ENCODE measurements at regions not wholly inside any gene's neighbourhood (a gene's known extent, or its start where the extent isn't known, plus 50 kb on each side); places are given as distances from the start of the nearest gene placed in this dataset.
"Not testable (repeated sequence)": the region's sequence is repeated elsewhere in the genome, so short reads cannot be mapped to it uniquely, and the experiment has no call there.

DNA sequence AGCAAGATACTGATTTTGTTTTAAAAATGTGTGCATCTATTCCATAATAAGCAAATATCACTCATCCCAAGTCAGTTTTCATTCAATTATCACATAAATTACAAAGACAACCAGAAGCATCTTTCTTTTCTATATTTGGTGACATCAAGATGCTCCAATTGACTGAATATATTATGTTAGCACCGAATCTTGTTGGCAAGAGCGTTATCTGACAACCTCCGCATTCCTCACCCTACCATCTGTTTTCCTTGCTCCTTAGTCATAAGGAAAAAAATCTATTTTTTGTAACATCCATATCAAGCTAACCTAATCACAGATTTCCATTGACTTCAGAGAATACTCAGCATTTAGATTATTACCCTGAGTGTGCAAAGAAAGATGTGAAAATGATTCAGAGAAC lies 212.2 kb upstream of the KYNU start:
- H3K4me3 Mint-ChIP-seq = no peak overlapping the region
- no peaks in the 10 kb centered on the region for H3K27me3 Mint-ChIP-seq (ENCODE audit: low read depth)
- H3K27ac Mint-ChIP-seq = no peak overlapping the region
- H3K36me3 Mint-ChIP-seq (ENCODE audit: low read depth) = no peaks in the 10 kb centered on the region
- no peaks in the 10 kb centered on the region for H3K4me1 Mint-ChIP-seq (ENCODE audit: low read depth)
- peaks cover 1% of the 10 kb centered on the region for H3K9me3 Mint-ChIP-seq
- CTCF ChIA-PET = no interaction called here
- DNase-seq = no peak
- intact Hi-C loops (cut with micrococcal nuclease) = no loop called here

DNA sequence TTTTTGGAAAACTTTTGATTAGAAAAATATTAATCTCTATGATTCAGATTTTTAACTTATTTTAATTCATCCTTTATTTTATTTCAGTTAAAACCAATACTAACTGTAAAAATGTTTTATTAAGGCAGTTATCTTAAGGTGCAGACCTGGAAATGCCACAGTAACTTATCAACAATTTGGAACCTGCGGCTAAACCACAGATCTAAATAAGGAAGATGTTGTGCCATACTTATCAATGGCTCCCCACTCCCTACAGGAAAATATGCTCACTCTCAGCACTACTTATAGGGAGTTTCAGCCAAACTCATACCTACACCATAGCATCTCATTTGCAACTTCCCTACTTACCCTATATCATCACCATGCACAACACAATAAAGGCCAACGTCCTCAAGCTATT lies 226.9 kb upstream of the KYNU start:
- no peak overlapping the region for H3K27ac Mint-ChIP-seq
- intact Hi-C loops (cut with micrococcal nuclease) = no loop called here
- CTCF ChIA-PET = no interaction called here
- no peak for DNase-seq
- no peaks in the 10 kb centered on the region for H3K27me3 Mint-ChIP-seq (ENCODE audit: low read depth)
- H3K9me3 Mint-ChIP-seq = peaks cover 5% of the 10 kb centered on the region
- H3K36me3 Mint-ChIP-seq (ENCODE audit: low read depth) = no peaks in the 10 kb centered on the region
- no peak overlapping the region for H3K4me3 Mint-ChIP-seq
- no peaks in the 10 kb centered on the region for H3K4me1 Mint-ChIP-seq (ENCODE audit: low read depth)

DNA sequence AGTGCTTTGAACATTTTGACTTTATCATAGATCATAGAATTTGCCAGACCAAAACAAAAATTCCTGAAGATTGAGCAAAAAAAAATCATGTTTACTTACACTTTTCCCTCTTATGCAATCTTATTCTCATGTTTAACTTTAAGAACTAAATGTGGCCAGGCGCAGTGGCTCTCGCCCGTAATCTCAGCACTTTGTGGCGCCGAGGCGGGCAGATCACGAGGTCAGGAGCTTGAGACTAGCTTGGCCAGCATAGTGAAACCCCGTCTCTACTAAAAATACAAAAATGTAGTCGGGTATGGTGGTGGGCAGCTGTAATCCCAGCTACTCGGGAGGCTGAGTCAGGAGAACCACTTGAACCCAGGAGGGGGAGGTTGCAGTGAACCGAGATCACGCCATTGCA lies 227.9 kb upstream of the KYNU start:
- Mint-ChIP-seq H3K36me3 (ENCODE audit: low read depth) (no peaks in the 10 kb centered on the region), H3K27ac (no peak overlapping the region), H3K27me3 (ENCODE audit: low read depth) (no peaks in the 10 kb centered on the region), H3K4me1 (ENCODE audit: low read depth) (no peaks in the 10 kb centered on the region), H3K4me3 (no peak overlapping the region), H3K9me3 (peaks cover 3% of the 10 kb centered on the region)
- DNase-seq = no peak
- intact Hi-C loops (cut with micrococcal nuclease) = no loop called here
- CTCF ChIA-PET = no interaction called here

DNA sequence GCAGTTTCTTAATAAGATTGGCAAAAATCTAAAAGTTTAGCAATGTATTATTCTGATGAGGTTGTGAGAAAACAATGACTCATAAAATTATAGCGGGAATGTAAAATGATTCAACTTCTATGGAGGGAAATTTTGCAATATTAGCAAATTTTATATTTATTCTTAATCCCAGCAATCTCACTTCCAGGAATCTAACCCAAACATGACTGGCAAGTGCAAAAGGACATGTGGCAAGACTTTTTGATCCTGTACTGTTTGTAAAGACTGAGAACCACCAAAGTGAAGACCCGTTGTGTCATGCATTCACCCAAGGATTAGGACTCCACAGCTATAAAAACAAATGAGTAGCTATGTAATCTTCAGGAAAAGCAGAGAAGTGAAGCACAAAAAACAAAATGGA lies 234.8 kb upstream of the KYNU start:
- Mint-ChIP-seq H3K36me3 (ENCODE audit: low read depth) (no peaks in the 10 kb centered on the region), H3K4me1 (ENCODE audit: low read depth) (no peaks in the 10 kb centered on the region), H3K27me3 (ENCODE audit: low read depth) (no peaks in the 10 kb centered on the region), H3K4me3 (no peak overlapping the region), H3K9me3 (peaks cover 7% of the 10 kb centered on the region), H3K27ac (no peak overlapping the region)
- intact Hi-C loops (cut with micrococcal nuclease) = no loop called here
- CTCF ChIA-PET = no interaction called here
- DNase-seq = no peak

DNA sequence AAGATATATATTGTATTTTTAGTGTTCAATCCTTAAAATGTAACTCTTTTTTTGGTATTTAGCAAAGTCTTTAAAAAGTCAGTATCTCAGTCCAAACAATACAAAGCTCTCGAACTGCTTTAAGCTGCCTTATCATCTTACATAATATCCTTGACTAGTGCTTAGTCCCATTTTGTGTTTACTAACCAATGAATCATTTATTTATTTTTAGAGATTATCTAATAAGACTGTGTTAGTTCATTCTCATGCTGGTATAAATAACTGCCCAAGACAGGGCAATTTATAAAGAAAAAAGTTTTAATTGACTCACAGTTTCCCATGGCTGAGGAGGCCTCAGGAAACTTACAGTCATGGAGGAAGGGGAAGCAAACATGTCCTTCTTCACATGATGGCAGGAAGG lies 248.3 kb upstream of the KYNU start:
- Mint-ChIP-seq H3K4me3 (no peak overlapping the region), H3K27me3 (ENCODE audit: low read depth) (no peaks in the 10 kb centered on the region), H3K36me3 (ENCODE audit: low read depth) (no peaks in the 10 kb centered on the region), H3K27ac (no peak overlapping the region), H3K9me3 (peaks cover 3% of the 10 kb centered on the region), H3K4me1 (ENCODE audit: low read depth) (no peaks in the 10 kb centered on the region)
- intact Hi-C loops (cut with micrococcal nuclease) = no loop called here
- no peak for DNase-seq
- CTCF ChIA-PET = no interaction called here

DNA sequence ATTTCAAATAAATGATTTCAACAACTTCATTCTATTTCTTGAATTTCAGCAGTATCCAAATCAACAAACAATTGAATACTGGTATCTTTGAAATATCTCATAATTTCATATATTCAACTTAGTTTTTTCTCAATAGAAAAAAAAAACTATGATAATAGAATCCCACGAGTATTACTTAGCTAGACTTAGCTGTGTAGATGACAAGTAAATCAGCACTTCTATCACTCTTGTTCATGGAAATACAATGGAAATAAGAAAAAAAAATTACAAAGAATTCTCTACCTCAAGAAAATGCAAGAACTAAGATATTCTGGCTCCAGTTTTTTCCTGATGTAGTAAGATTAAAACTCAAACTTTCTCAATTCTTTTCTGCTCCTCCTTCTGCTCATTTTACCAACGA lies 256.2 kb upstream of the KYNU start:
- Mint-ChIP-seq H3K9me3 (no peaks in the 10 kb centered on the region), H3K4me3 (no peak overlapping the region), H3K36me3 (ENCODE audit: low read depth) (no peaks in the 10 kb centered on the region), H3K27me3 (ENCODE audit: low read depth) (no peaks in the 10 kb centered on the region), H3K4me1 (ENCODE audit: low read depth) (no peaks in the 10 kb centered on the region), H3K27ac (no peak overlapping the region)
- CTCF ChIA-PET = no interaction called here
- intact Hi-C loops (cut with micrococcal nuclease) = no loop called here
- no peak for DNase-seq

DNA sequence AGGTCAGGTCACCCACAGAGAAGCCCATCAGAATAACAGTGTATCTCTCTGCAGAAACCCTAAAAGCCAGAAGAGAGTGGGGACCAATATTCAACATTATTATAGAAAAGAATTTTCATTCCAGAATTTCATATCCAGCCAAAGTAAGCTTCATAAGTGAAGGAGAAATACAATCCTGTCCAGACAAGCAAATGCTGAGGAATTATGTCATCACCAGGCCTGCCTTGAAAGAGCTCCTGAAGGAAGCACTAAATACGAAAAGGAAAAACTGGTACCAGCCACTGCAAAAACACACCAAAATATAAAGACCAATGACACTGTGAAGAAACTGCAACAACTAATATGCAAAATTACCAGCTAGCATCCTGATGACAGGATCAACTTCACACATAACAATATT lies 260.0 kb upstream of the KYNU start:
- H3K27ac Mint-ChIP-seq = no peak overlapping the region

DNA sequence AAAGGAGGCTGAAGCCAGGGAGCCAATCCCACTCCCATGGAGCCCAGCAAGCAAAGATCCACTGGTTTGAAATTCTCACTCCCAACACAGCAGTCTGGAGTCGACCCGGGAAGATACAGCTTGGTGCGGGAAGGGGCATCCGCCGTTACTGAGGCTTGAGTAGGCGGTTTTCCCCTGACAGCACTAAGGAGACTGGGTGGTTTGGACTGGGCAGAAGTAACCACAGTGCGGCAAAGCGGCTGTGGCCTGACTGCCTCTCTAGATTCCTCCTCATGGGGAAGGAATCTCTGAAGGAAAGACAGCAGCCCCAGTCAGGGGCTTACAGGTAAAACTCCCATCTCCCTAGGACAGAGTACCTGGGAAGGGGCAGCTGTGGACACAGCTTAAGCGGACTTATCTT lies 261.6 kb upstream of the KYNU start:
- CTCF ChIA-PET = no interaction called here
- H3K4me1 Mint-ChIP-seq (ENCODE audit: low read depth) = no peaks in the 10 kb centered on the region

More for the DNA sequence above, 260.0 kb upstream of the KYNU start:
- CTCF ChIA-PET = interaction anchor here (0.6 kb wide), 1 partner anchor 42 kb away, joined by 3 read pairs; no protein-coding TSS in a partner anchor
- DNase-seq = no peak
- intact Hi-C loops (cut with micrococcal nuclease) = no loop called here
- no peaks in the 10 kb centered on the region for H3K4me1 Mint-ChIP-seq (ENCODE audit: low read depth)
- no peaks in the 10 kb centered on the region for H3K27me3 Mint-ChIP-seq (ENCODE audit: low read depth)
- H3K9me3 Mint-ChIP-seq = no peaks in the 10 kb centered on the region
- H3K36me3 Mint-ChIP-seq (ENCODE audit: low read depth) = no peaks in the 10 kb centered on the region
- H3K4me3 Mint-ChIP-seq = no peak overlapping the region

DNA sequence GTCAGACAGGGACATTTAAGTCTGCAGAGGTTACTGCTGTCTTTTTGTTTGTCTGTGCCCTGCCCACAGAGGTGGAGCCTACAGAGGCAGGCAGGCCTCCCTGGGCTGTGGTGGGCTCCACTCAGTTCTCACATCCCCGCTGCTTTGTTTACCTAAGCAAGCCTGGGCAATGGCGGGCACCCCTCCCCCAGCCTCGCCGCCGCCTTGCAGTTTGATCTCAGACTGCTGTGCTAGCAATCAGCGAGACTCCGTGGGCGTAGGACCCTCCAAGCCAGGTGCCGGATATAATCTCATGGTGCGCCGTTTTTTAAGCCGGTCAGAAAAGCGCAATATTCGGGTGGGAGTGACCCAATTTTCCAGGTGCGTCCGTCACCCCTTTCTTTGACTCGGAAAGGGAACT lies 264.3 kb upstream of the KYNU start:
- intact Hi-C loops (cut with micrococcal nuclease); H3K36me3 Mint-ChIP-seq (ENCODE audit: low read depth); H3K27me3 Mint-ChIP-seq (ENCODE audit: low read depth); H3K27ac Mint-ChIP-seq; DNase-seq; H3K4me3 Mint-ChIP-seq; H3K4me1 Mint-ChIP-seq (ENCODE audit: low read depth); CTCF ChIA-PET; H3K9me3 Mint-ChIP-seq: not testable (repeated sequence)

More for the DNA sequence above, 261.6 kb upstream of the KYNU start:
- no peak for DNase-seq
- H3K9me3 Mint-ChIP-seq = no peaks in the 10 kb centered on the region
- no peak overlapping the region for H3K27ac Mint-ChIP-seq
- no peak overlapping the region for H3K4me3 Mint-ChIP-seq
- H3K36me3 Mint-ChIP-seq (ENCODE audit: low read depth) = no peaks in the 10 kb centered on the region
- intact Hi-C loops (cut with micrococcal nuclease) = no loop called here
- H3K27me3 Mint-ChIP-seq (ENCODE audit: low read depth) = no peaks in the 10 kb centered on the region

DNA sequence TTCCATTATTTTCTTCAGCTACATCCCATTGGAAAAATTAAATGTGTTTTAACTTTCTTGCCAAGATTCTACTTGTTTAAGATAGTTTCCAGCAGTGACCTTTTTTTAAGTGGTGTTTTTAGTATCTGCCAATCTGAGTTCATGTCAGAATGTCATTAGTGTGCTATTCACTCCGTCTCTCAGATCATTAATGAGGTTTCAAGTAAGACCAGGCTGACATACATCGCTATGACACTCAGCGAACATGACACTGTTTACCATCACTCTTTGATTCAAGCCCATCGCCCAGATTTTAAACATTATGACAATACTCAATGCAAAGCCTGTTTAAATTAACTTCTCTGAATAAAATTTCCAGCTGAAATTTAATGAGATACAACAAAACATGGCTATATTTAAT lies 272.0 kb upstream of the KYNU start:
- CTCF ChIA-PET = interaction anchor here (0.6 kb wide), 1 partner anchor 1260 kb away, joined by 3 read pairs; no protein-coding TSS in a partner anchor
- Mint-ChIP-seq H3K36me3 (ENCODE audit: low read depth) (no peaks in the 10 kb centered on the region), H3K27me3 (ENCODE audit: low read depth) (no peaks in the 10 kb centered on the region), H3K9me3 (no peaks in the 10 kb centered on the region), H3K27ac (no peak overlapping the region), H3K4me3 (no peak overlapping the region), H3K4me1 (ENCODE audit: low read depth) (no peaks in the 10 kb centered on the region)
- no peak for DNase-seq
- intact Hi-C loops (cut with micrococcal nuclease) = no loop called here

DNA sequence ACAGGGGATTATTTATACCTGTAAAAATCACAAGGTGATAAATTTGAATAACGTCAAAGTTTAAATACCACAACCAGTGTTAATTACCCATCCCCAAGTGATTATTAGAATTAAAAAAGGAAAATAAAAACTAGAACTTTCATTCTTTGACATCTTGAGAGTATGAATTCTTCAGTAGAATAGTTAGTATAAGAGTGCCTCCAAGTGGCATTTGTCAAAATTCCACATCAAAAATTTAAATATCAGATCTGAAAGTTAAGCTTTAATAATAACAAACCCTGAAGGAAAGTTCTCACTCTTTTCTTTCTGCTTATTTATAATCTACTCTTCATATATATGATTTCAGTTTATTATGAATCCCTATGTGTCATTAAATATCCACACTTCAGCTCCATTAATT lies 273.7 kb upstream of the KYNU start:
- Mint-ChIP-seq H3K4me1 (ENCODE audit: low read depth) (no peaks in the 10 kb centered on the region), H3K9me3 (no peaks in the 10 kb centered on the region), H3K36me3 (ENCODE audit: low read depth) (no peaks in the 10 kb centered on the region), H3K27me3 (ENCODE audit: low read depth) (no peaks in the 10 kb centered on the region), H3K4me3 (no peak overlapping the region), H3K27ac (no peak overlapping the region)
- intact Hi-C loops (cut with micrococcal nuclease) = no loop called here
- DNase-seq = no peak
- CTCF ChIA-PET = no interaction called here

DNA sequence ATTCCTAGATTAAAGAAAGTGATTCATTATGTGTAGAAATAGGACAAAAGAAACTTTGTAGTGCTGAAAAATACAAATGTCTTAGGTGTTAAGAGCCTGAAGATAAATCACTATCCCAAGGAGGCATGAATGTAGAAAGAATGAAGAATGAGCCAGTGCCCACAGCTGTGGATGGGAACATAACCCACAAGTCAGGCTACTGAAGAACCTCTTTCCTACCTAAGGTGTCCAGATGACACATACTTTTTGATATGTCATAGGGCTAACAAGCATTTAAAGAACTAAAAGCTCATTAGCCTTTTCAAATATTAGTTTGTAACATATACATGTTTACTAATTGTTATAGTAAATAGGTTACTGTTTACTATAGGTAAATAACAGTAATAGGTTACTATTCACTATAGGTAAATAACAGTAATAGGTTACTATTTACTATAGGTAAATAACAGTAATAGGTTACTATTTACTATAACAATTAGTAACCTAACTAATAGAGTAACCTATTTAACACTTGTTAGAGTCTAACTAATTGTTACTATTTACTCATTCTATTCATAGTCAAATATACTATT lies 275.0 kb upstream of the KYNU start:
- CTCF ChIA-PET = no interaction called here
- intact Hi-C loops (cut with micrococcal nuclease) = no loop called here
- Mint-ChIP-seq H3K9me3 (no peaks in the 10 kb centered on the region), H3K27me3 (ENCODE audit: low read depth) (no peaks in the 10 kb centered on the region), H3K4me1 (ENCODE audit: low read depth) (no peaks in the 10 kb centered on the region), H3K4me3 (no peak overlapping the region), H3K27ac (no peak overlapping the region), H3K36me3 (ENCODE audit: low read depth) (no peaks in the 10 kb centered on the region)
- no peak for DNase-seq

DNA sequence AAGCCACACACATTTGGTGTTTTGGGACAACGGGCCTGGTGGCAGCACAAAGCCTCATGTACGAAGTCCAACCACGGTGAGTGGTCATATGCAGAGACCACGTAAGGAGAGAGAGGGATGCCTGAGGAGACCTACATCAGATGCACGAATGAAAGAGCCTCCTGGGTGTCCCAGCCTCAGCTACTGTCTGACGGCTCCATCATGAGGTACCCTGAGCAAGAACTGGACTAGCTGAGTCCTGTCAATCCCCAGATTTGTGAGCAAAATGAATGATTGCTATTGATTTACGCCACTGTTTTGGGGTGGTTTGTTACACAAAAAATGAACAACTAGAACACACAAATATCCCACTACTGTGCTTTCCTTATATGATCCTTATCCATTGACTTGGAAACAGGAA lies 275.7 kb upstream of the KYNU start:
- intact Hi-C loops (cut with micrococcal nuclease) = no loop called here
- CTCF ChIA-PET = no interaction called here

DNA sequence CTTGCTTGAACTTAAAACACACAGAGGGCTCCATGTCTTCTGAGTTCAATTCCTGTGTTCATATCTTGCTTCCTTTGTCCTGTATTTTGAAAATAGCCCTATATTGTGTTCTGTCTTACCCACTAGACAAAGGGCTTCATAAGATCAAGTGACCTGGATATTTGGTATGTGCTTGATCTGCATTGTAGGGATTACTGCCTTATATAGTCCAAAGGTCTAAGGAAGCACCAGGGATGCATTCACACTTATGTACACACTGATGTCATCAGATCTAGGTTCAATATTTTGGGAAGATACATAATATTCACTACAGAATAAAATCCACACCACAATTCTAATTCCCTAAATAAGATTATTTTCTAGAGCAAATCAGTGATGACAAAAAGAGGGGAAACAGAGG lies 278.0 kb upstream of the KYNU start:
- Mint-ChIP-seq H3K27ac (no peak overlapping the region), H3K4me3 (no peak overlapping the region), H3K27me3 (ENCODE audit: low read depth) (no peaks in the 10 kb centered on the region), H3K4me1 (ENCODE audit: low read depth) (no peaks in the 10 kb centered on the region), H3K9me3 (no peaks in the 10 kb centered on the region), H3K36me3 (ENCODE audit: low read depth) (no peaks in the 10 kb centered on the region)
- no peak for DNase-seq
- CTCF ChIA-PET = no interaction called here
- intact Hi-C loops (cut with micrococcal nuclease) = no loop called here

More for the DNA sequence above, 275.7 kb upstream of the KYNU start:
- Mint-ChIP-seq H3K27me3 (ENCODE audit: low read depth) (no peaks in the 10 kb centered on the region), H3K9me3 (no peaks in the 10 kb centered on the region), H3K4me1 (ENCODE audit: low read depth) (no peaks in the 10 kb centered on the region), H3K4me3 (no peak overlapping the region), H3K27ac (no peak overlapping the region), H3K36me3 (ENCODE audit: low read depth) (no peaks in the 10 kb centered on the region)
- no peak for DNase-seq
